A673 (cell line): ENCODE measurements at regions not wholly inside any gene's neighbourhood (a gene's known extent, or its start where the extent isn't known, plus 50 kb on each side); places are given as distances from the start of the nearest gene placed in this dataset.

Experiments used
- CTCF ChIP-seq: fragments of 300-800, 200-600 bp; sonication (generic); conservative IDR thresholded peaks from 2 replicates; pipeline ENCODE4 v1.5.1; 2017; ENCODE audit warnings: low read depth, mild to moderate bottlenecking, antibody characterized with exemption, low read length, moderate library complexity, mixed read lengths
- EZH2 ChIP-seq: fragments of 200-600 bp; sonication (generic); IDR thresholded peaks from 2 replicates; pipeline ENCODE4 v1.6.1; 2017; ENCODE audit warnings: borderline replicate concordance, low read depth, mild to moderate bottlenecking, mixed read lengths, antibody characterized with exemption, low read length; ENCODE audit not compliant: poor library complexity, severe bottlenecking

DNA sequence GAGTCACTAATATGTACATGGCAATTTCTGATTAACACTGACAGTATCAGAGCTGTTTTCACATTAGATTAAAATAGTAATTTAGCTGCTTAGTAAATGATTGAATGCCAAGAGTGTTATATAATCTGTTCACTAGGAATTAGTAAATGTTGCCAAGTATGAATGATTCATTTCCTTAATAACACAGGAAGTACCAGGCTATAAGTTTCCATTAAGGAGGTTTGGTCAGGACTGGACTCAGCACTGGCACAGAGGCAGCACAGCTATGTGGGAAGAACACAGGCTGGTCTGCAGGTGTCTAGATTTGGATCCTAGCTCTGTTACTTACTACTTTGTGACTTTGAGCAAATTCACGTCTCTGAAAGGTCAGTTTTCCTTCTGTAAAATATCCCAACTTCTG is 97.2 kb downstream of the TDRD15 start:
- TF ChIP-seq CTCF (no peak), EZH2 (no peak)
